GM21360 (cell line): ENCODE measurements at regions not wholly inside any gene's neighbourhood (a gene's known extent, or its start where the extent isn't known, plus 50 kb on each side); places are given as distances from the start of the nearest gene placed in this dataset.
"Not testable (repeated sequence)": the region's sequence is repeated elsewhere in the genome, so short reads cannot be mapped to it uniquely, and the experiment has no call there.

Experiments
- ATAC-seq: cut with Tn5 transposase; IDR thresholded peaks from one replicate; pipeline ENCODE4 v1.9.1; 2021; ENCODE audit warnings: mild to moderate bottlenecking, moderate library complexity; ENCODE audit not compliant: unreplicated experiment

GRCh38 chr2:15750433-15750814, 158.8 kb downstream of the DDX1 start:
- no peak for ATAC-seq

DNA sequence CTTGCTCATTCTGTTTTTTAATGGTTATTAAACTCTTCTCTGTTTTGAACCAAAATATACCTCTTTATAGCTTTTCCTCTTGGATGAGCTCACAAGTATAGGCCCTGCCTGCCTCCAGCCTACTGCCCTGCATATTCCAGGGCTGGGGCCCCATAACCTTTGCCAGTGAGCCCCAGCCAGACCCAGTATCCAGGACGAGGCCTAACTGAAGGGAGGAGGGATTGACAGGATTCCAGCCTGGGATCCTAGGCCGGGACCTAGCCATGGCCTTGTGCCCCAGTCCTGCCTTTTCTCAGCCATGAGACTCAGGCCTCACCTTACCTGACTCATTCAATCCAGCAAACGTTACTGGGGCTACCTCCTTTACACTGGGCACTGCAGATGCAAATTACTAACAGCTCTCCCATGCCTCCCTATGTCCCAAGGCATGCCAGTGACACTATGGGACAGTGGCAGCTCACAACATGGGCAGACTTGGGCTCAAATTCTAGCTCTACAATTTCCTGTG, 159.2 kb downstream of the DDX1 start:
- ATAC-seq = no peak

DNA sequence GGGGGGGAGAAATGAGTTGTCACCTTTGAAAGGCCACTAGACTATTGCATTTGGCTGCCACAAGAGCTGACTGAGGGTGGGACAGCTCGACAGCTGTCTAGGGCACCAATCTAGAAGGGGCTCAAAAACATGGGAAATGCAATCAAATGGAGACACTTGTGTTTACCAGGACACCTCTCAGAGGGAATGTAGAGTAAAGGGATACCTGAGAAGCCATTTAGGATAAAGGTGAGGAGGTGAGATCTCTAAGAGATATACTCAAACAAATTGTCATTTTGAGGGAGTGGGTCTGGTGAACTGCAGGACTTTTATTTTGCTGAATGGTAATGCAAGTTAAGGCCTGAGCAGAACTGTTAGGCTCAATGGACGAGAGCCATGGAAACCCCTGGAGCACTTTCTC, 159.8 kb downstream of the DDX1 start:
- no peak for ATAC-seq

GRCh38 chr2:15752552-15753232, 161.0 kb downstream of the DDX1 start:
- no peak for ATAC-seq

GRCh38 chr2:15753233-15753798, 161.6 kb downstream of the DDX1 start:
- ATAC-seq = no peak

DNA sequence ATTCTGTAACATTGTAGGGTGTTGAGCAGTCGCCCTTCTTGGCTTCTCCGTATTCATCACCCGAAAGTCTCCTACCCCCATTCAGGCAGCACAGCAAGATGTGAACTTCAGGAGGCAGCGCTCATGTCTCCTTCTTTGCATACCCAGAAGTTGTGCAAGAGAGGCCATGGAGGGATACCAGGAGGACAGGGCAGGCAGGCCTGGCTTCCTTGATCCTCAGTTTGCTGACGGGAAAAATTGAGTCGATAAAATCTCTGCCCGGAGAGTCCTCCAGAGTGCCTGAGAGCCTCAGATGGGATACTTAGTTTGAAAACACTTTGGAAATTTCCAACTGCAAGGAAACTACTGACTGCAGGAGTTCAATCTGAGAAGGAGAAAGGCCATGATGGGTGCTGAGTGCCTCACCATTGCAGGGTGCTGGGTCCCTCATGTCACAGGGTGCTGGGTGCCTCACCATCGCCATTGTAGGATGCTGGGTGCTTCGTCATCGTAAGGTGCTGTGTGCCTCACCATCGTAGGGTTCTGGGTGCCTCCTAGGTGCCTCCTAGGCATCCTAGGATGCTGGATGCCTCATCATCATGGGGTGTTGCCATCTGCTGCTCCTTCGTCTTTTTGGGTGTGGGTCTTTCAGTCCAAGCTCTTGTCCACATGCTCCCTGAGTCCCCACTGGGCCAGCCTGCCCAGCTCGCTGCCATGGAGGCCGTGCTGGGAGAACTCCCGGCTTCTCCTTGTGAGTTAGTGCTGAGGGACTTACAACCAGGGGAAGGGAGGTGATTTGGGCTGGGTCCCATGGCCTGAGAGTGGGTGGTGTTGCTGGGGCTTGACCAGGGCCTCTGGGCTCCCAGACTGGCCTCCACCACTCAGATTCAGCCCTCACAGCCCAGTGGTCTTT, 162.4 kb downstream of the DDX1 start:
- no peak for ATAC-seq

GRCh38 chr2:15754703-15755099, 163.0 kb downstream of the DDX1 start:
- no peak for ATAC-seq

DNA sequence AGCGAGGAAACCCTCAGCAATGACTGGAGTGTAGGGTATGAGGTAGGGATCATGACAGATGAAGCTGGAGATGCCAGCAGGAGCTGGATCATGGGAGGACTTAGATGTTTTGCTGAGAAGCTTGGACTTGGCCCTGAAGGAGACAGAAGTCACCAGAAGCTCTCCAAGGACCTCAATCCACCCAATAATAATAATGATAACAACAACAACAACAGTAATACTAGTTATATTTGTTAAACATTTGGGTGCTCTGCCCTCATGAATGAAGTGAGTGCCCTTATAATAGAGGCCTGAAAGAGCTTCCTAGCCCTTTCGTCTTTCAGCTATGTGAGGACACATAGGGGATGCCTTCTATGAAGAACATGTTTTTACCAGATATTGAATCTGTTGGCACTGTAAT, 163.9 kb downstream of the DDX1 start:
- no peak for ATAC-seq

- ATAC-seq = no peak
Measured at GRCh38 chr2:15756011-15756550, 164.4 kb downstream of the DDX1 start.

- ATAC-seq = no peak
Measured at GRCh38 chr2:15756882-15757819, 165.5 kb downstream of the DDX1 start.

GRCh38 chr2:15757820-15758586, 166.3 kb downstream of the DDX1 start:
- ATAC-seq = no peak

- ATAC-seq = no peak
Measured at GRCh38 chr2:15758848-15759247, 167.2 kb downstream of the DDX1 start.

DNA sequence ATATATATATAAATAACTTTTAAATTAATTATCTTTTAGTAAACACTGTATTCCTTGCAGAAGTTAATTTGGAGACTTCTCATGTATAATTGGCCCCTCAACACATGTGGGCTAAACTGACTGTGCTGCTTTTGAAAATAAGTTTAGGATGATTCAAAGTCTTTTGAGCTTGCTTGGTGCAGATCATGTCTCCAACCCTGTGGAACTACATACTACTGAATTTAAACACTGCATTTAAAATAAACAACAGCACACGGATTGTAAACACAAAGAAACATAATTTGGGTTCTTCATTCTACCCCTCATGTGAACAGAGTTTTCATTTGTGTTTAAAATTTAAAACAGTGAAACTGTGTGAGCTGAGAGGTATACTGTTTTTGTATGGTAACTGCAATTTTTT, 167.7 kb downstream of the DDX1 start:
- no peak for ATAC-seq

DNA sequence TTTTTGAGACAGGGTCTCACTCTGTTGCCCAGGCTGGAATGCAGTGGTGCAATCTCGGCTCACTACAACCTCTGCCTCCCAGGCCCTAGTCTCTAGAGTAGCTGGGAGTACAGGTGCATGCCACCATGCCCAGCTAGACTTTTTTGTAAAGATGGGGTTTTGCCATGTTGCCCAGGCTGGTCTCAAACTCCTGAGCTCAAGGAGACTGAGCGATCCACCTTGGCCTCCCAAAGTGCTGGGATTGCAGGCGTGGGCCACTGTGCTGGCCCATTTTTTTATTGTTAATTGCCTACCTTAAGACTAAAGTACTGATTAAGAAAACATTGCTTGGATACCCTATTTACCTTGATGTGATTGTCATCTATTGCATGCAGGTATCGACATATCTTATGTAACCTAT, 168.1 kb downstream of the DDX1 start:
- ATAC-seq = not testable (repeated sequence)

- ATAC-seq = no peak
Measured at GRCh38 chr2:15760232-15760910, 168.7 kb downstream of the DDX1 start.

DNA sequence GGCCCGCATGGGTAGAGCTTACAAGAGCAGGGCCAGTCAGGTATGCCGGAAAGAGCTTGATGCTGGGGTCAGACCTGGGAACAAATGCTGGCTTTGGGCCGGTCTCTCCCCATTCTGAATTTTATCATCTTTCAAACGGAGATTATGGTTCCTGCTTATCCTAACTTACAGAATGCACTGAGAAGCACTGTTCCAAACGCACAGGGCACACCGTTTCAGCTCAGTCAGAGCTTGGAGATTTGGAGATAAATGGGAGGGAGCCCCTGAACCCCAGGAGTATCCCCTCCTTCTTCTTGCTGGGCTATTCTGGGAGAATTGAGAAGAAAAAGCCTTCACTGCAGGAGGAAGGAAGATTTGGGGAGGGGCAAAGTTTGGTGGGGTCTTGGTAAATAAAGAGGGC, 169.4 kb downstream of the DDX1 start:
- ATAC-seq = no peak

GRCh38 chr2:15761910-15762309, 170.2 kb downstream of the DDX1 start:
- no peak for ATAC-seq

- ATAC-seq = no peak
Measured at GRCh38 chr2:15762449-15762848, 170.8 kb downstream of the DDX1 start.
